NT2/D1 (cell line): ENCODE measurements at regions not wholly inside any gene's neighbourhood (a gene's known extent, or its start where the extent isn't known, plus 50 kb on each side); places are given as distances from the start of the nearest gene placed in this dataset.

Experiments used
- DNase-seq: peaks from one replicate; pipeline ENCODE4 v3.0.0-alpha.2; 2011; ENCODE audit warnings: low read depth, low spot score
- H3K27me3 ChIP-seq: 2 replicates; pipeline ENCODE4 v1.6.0; 2011; ENCODE audit warnings: mild to moderate bottlenecking; ENCODE audit not compliant: insufficient read length, insufficient read depth
- H3K36me3 ChIP-seq: 2 replicates; pipeline ENCODE4 v1.6.1; 2011; ENCODE audit warnings: mild to moderate bottlenecking, low read length, mixed read lengths; ENCODE audit not compliant: insufficient read depth, insufficient read length
- H3K4me1 ChIP-seq: 2 replicates; pipeline ENCODE4 v1.5.1; 2011; ENCODE audit not compliant: insufficient read depth, insufficient read length
- H3K4me3 ChIP-seq: 2 replicates; pipeline ENCODE4 v1.5.1; 2011; ENCODE audit warnings: low read depth; ENCODE audit not compliant: insufficient read length
- H3K9ac ChIP-seq: 2 replicates; pipeline ENCODE4 v1.6.0; 2011; ENCODE audit warnings: low read depth; ENCODE audit not compliant: insufficient read length
- H3K9me3 ChIP-seq: 2 replicates; pipeline ENCODE4 v1.5.1; 2011; ENCODE audit warnings: mild to moderate bottlenecking, low read length; ENCODE audit not compliant: insufficient read depth
- SUZ12 ChIP-seq: IDR thresholded peaks from 2 replicates; pipeline ENCODE4 v1.6.1; 2011; ENCODE audit not compliant: insufficient read length, insufficient read depth; ENCODE audit errors: extremely low read depth
- YY1 ChIP-seq: IDR thresholded peaks from 2 replicates; pipeline ENCODE4 v1.6.1; 2011; ENCODE audit not compliant: insufficient read length, insufficient read depth
- ZNF274 ChIP-seq: IDR thresholded peaks from 2 replicates; pipeline ENCODE4 v1.6.1; 2011; ENCODE audit warnings: mild to moderate bottlenecking, low read depth, low read length

GRCh38 chr9:13939701-13940490, 374.0 kb downstream of the NFIB start:
- no peaks in the 10 kb centered on the region for H3K9me3 ChIP-seq
- H3K27me3 ChIP-seq, result no peaks in the 10 kb centered on the region
- no peaks in the 10 kb centered on the region for H3K36me3 ChIP-seq
- H3K4me1 ChIP-seq, result no peaks in the 10 kb centered on the region
- H3K4me3 ChIP-seq, result no peak overlapping the region
- TF ChIP-seq ZNF274, result no peak
- no peak for TF ChIP-seq SUZ12
- no peak for TF ChIP-seq YY1
- no peak for DNase-seq
- H3K9ac ChIP-seq, result no peak overlapping the region

GRCh38 chr9:13939134-13939533, 374.8 kb downstream of the NFIB start:
- Histone ChIP-seq H3K36me3 (no peaks in the 10 kb centered on the region), H3K4me1 (no peaks in the 10 kb centered on the region), H3K4me3 (no peak overlapping the region), H3K9me3 (no peaks in the 10 kb centered on the region), H3K9ac (no peak overlapping the region), H3K27me3 (no peaks in the 10 kb centered on the region)
- no peak for DNase-seq
- TF ChIP-seq ZNF274, result no peak
- no peak for TF ChIP-seq YY1
- no peak for TF ChIP-seq SUZ12

GRCh38 chr9:13934416-13934815, 379.5 kb downstream of the NFIB start:
- DNase-seq, result no peak

GRCh38 chr9:13933268-13933656, 380.7 kb downstream of the NFIB start:
- H3K4me3 ChIP-seq, result no peak overlapping the region
- TF ChIP-seq YY1, result no peak
- no peak for TF ChIP-seq SUZ12
- no peak for TF ChIP-seq ZNF274
- H3K4me1 ChIP-seq, result no peaks in the 10 kb centered on the region
- no peaks in the 10 kb centered on the region for H3K27me3 ChIP-seq
- H3K9ac ChIP-seq, result no peak overlapping the region
- H3K36me3 ChIP-seq, result no peaks in the 10 kb centered on the region
- H3K9me3 ChIP-seq, result no peaks in the 10 kb centered on the region
- no peak for DNase-seq

More at GRCh38 chr9:13934416-13934815, 379.5 kb downstream of the NFIB start:
- no peaks in the 10 kb centered on the region for H3K9me3 ChIP-seq
- H3K36me3 ChIP-seq, result no peaks in the 10 kb centered on the region
- H3K9ac ChIP-seq, result no peak overlapping the region
- H3K4me1 ChIP-seq, result no peaks in the 10 kb centered on the region
- TF ChIP-seq YY1 (no peak), ZNF274 (no peak), SUZ12 (no peak)
- H3K27me3 ChIP-seq, result no peaks in the 10 kb centered on the region
- H3K4me3 ChIP-seq, result no peak overlapping the region

- no peaks in the 10 kb centered on the region for H3K9me3 ChIP-seq
- H3K4me3 ChIP-seq, result no peak overlapping the region
- no peaks in the 10 kb centered on the region for H3K36me3 ChIP-seq
- TF ChIP-seq YY1, result no peak
- TF ChIP-seq ZNF274, result no peak
- no peak for TF ChIP-seq SUZ12
- no peak overlapping the region for H3K9ac ChIP-seq
- H3K27me3 ChIP-seq, result no peaks in the 10 kb centered on the region
- no peaks in the 10 kb centered on the region for H3K4me1 ChIP-seq
- no peak for DNase-seq
Observed at GRCh38 chr9:13932528-13933267, 381.2 kb downstream of the NFIB start.

GRCh38 chr9:13929013-13929412, 384.9 kb downstream of the NFIB start:
- Histone ChIP-seq H3K36me3 (no peaks in the 10 kb centered on the region), H3K4me1 (no peaks in the 10 kb centered on the region), H3K27me3 (no peaks in the 10 kb centered on the region), H3K9me3 (no peaks in the 10 kb centered on the region), H3K4me3 (no peak overlapping the region), H3K9ac (no peak overlapping the region)
- TF ChIP-seq SUZ12 (no peak), ZNF274 (no peak), YY1 (no peak)
- no peak for DNase-seq

GRCh38 chr9:13923381-13923780, 390.6 kb downstream of the NFIB start:
- DNase-seq, result no peak
- Histone ChIP-seq H3K4me3 (no peak overlapping the region), H3K9me3 (no peaks in the 10 kb centered on the region; the same call in 1 of the 2 replicates), H3K27me3 (no peaks in the 10 kb centered on the region), H3K36me3 (no peaks in the 10 kb centered on the region), H3K9ac (no peak overlapping the region), H3K4me1 (no peaks in the 10 kb centered on the region)
- TF ChIP-seq ZNF274 (no peak), YY1 (no peak), SUZ12 (no peak)
